ENCODE measurements at regions not wholly inside any gene's neighbourhood (a gene's known extent, or its start where the extent isn't known, plus 50 kb on each side); places are given as distances from the start of the nearest gene placed in this dataset.

DNA sequence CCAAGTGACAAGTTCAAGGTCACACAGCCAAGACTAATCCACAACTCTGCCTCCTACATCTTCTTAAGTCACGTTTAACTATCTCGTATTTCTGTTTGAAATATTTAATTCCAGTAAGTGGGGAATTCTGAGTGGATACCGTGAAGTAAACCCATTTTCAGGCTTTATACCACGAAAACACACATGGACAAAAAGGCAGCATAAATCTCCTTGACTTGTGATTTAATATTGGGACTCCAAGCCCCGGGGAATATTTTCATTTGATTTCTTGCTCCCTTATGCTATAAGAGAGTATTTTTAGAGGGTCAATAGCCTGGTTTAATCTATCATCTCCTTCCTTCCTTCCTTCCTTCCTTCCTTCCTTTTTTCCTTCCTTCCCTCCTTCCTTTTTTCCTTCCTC, 716.7 kb downstream of the VRK1 start:
- H3K9me3 ChIP-seq (ENCODE audit: control insufficient read depth in 2 of 2, insufficient read depth in 1 of 2, low read length in 1 of 2): peaks cover 0 to 3% of the 10 kb centered on the region in 2 donors
- no peak overlapping the region for H3K4me3 ChIP-seq (ENCODE audit: low read length in 2 of 2)
- 98% methylated on average over 5 of the region's 5 CpGs for whole genome bisulfite sequencing
- H3K36me3 ChIP-seq (ENCODE audit: control insufficient read depth in 2 of 2, insufficient read depth in 2 of 2, low read length in 1 of 2): no peaks in the 10 kb centered on the region
- no peak for DNase-seq (ENCODE audit: low read depth in 6 of 9, low spot score in 9 of 9)
- peaks cover 0 to 2% of the 10 kb centered on the region in 2 donors for H3K4me1 ChIP-seq (ENCODE audit: control insufficient read depth in 2 of 2, insufficient read depth in 2 of 2, low read length in 2 of 2)
- H3K27ac ChIP-seq (ENCODE audit: low read depth in 1 of 2, low read length in 1 of 2): no peak overlapping the region
- H3K27me3 ChIP-seq (ENCODE audit: control insufficient read depth in 2 of 2, insufficient read depth in 1 of 2, low read length in 1 of 2): no peaks in the 10 kb centered on the region

DNA sequence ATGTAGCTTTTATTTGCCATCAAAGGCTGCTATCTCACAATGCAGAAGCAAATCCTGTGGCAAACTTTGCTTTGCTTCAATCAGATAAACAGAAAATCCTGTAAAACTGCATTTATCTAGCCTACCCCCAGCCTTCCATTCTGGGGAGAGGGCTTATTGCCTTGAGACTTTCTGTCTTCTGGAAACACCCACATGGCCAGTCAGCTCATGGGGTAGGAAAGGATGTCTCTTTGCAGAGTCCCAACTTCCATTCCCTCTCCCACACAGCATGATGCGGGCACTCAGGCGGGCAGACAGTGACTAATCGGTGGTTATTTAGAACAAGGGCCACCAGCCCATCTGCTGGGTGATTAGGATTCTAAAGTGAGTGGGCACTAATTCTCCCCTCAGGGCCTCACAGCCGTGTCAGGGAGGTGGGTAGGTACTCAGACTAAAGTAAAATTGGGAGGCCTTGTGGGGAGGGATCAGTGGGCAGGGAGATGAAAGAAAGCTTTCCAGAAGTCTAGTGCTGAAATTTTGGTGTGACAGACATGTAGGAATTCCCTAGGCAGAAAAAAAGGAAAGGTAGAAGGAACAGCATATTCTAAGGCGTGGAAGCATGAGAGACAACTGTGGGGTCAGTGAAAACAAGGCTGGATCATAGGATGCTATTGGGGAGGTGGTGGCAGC, 720.5 kb downstream of the VRK1 start:
- H3K36me3 ChIP-seq (ENCODE audit: control insufficient read depth in 2 of 2, insufficient read depth in 2 of 2, low read length in 1 of 2): no peaks in the 10 kb centered on the region
- H3K4me1 ChIP-seq (ENCODE audit: control insufficient read depth in 2 of 2, insufficient read depth in 2 of 2, low read length in 2 of 2): peaks cover 0 to 2% of the 10 kb centered on the region in 2 donors
- WGBS: 95% methylated on average over 5 of the region's 5 CpGs
- H3K4me3 ChIP-seq (ENCODE audit: low read length in 2 of 2): no peak overlapping the region
- no peak for DNase-seq (ENCODE audit: low read depth in 6 of 9, low spot score in 9 of 9)
- no peak overlapping the region for H3K27ac ChIP-seq (ENCODE audit: low read depth in 1 of 2, low read length in 1 of 2)
- no peaks in the 10 kb centered on the region for H3K27me3 ChIP-seq (ENCODE audit: control insufficient read depth in 2 of 2, insufficient read depth in 1 of 2, low read length in 1 of 2)
- H3K9me3 ChIP-seq (ENCODE audit: control insufficient read depth in 2 of 2, insufficient read depth in 1 of 2, low read length in 1 of 2): peaks cover 0 to 6% of the 10 kb centered on the region in 2 donors

- no peak for DNase-seq (ENCODE audit: low read depth in 6 of 9, low spot score in 9 of 9)
- H3K36me3 ChIP-seq (ENCODE audit: control insufficient read depth in 2 of 2, insufficient read depth in 2 of 2, low read length in 1 of 2): no peaks in the 10 kb centered on the region
- H3K4me1 ChIP-seq (ENCODE audit: control insufficient read depth in 2 of 2, insufficient read depth in 2 of 2, low read length in 2 of 2): peaks cover 9 to 13% of the 10 kb centered on the region in 2 donors
- H3K9me3 ChIP-seq (ENCODE audit: control insufficient read depth in 2 of 2, insufficient read depth in 1 of 2, low read length in 1 of 2): peaks cover 0 to 3% of the 10 kb centered on the region in 2 donors
- no peak overlapping the region for H3K27ac ChIP-seq (ENCODE audit: low read depth in 1 of 2, low read length in 1 of 2)
- H3K4me3 ChIP-seq (ENCODE audit: low read length in 2 of 2): no peak overlapping the region
- H3K27me3 ChIP-seq (ENCODE audit: control insufficient read depth in 2 of 2, insufficient read depth in 1 of 2, low read length in 1 of 2): no peaks in the 10 kb centered on the region
- WGBS: 90% methylated on average over 3 of the region's 3 CpGs
Observed at GRCh38 chr14:97523936-97524335, 726.8 kb downstream of the VRK1 start.

GRCh38 chr14:97524589-97525319, 727.6 kb downstream of the VRK1 start:
- Histone ChIP-seq H3K36me3 (ENCODE audit: control insufficient read depth in 2 of 2, insufficient read depth in 2 of 2, low read length in 1 of 2) (no peaks in the 10 kb centered on the region), H3K4me1 (ENCODE audit: control insufficient read depth in 2 of 2, insufficient read depth in 2 of 2, low read length in 2 of 2) (peaks cover 9 to 13% of the 10 kb centered on the region in 2 donors), H3K27me3 (ENCODE audit: control insufficient read depth in 2 of 2, insufficient read depth in 1 of 2, low read length in 1 of 2) (no peaks in the 10 kb centered on the region), H3K9me3 (ENCODE audit: control insufficient read depth in 2 of 2, insufficient read depth in 1 of 2, low read length in 1 of 2) (peaks cover 0 to 3% of the 10 kb centered on the region in 2 donors), H3K4me3 (ENCODE audit: low read length in 2 of 2) (no peak overlapping the region), H3K27ac (ENCODE audit: low read depth in 1 of 2, low read length in 1 of 2) (no peak overlapping the region)
- no peak for DNase-seq (ENCODE audit: low read depth in 6 of 9, low spot score in 9 of 9)
- 44% methylated on average over 7 of the region's 7 CpGs for WGBS

DNA sequence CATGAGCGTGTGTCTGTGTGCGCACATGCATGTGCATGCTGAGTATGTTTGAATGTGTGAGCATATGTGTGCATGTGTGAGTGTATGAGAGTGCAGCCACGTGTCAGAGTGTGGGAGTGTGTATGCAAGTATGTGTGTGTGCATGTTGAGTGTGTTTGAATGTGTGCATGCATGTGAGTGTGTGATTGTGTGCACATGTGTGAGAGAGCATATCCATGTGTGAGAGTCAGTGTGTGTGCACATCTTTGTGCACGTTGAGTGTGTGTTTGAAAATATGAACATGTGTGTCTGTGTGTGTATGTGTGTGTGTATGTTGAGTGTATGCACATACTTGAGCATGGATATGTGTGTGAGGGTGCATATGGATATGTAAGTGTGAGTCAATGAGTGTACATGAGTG, 730.8 kb downstream of the VRK1 start:
- H3K27ac ChIP-seq (ENCODE audit: low read depth in 1 of 2, low read length in 1 of 2): no peak overlapping the region
- peaks cover 9 to 13% of the 10 kb centered on the region in 2 donors for H3K4me1 ChIP-seq (ENCODE audit: control insufficient read depth in 2 of 2, insufficient read depth in 2 of 2, low read length in 2 of 2)
- H3K9me3 ChIP-seq (ENCODE audit: control insufficient read depth in 2 of 2, insufficient read depth in 1 of 2, low read length in 1 of 2): no peaks in the 10 kb centered on the region
- no peak for DNase-seq (ENCODE audit: low read depth in 6 of 9, low spot score in 9 of 9)
- no peaks in the 10 kb centered on the region for H3K27me3 ChIP-seq (ENCODE audit: control insufficient read depth in 2 of 2, insufficient read depth in 1 of 2, low read length in 1 of 2)
- no peak overlapping the region for H3K4me3 ChIP-seq (ENCODE audit: low read length in 2 of 2)
- WGBS: 97% methylated on average over 4 of the region's 4 CpGs
- no peaks in the 10 kb centered on the region for H3K36me3 ChIP-seq (ENCODE audit: control insufficient read depth in 2 of 2, insufficient read depth in 2 of 2, low read length in 1 of 2)

- Histone ChIP-seq H3K27ac (ENCODE audit: low read depth in 1 of 2, low read length in 1 of 2) (no peak overlapping the region), H3K36me3 (ENCODE audit: control insufficient read depth in 2 of 2, insufficient read depth in 2 of 2, low read length in 1 of 2) (no peaks in the 10 kb centered on the region), H3K27me3 (ENCODE audit: control insufficient read depth in 2 of 2, insufficient read depth in 1 of 2, low read length in 1 of 2) (no peaks in the 10 kb centered on the region), H3K9me3 (ENCODE audit: control insufficient read depth in 2 of 2, insufficient read depth in 1 of 2, low read length in 1 of 2) (no peaks in the 10 kb centered on the region), H3K4me3 (ENCODE audit: low read length in 2 of 2) (no peak overlapping the region), H3K4me1 (ENCODE audit: control insufficient read depth in 2 of 2, insufficient read depth in 2 of 2, low read length in 2 of 2) (no peaks in the 10 kb centered on the region)
- WGBS: 97% methylated on average over 1 of the region's 1 CpG
- DNase-seq (ENCODE audit: low read depth in 6 of 9, low spot score in 9 of 9): no peak
Observed at GRCh38 chr14:97532052-97532451, 734.9 kb downstream of the VRK1 start.

DNA sequence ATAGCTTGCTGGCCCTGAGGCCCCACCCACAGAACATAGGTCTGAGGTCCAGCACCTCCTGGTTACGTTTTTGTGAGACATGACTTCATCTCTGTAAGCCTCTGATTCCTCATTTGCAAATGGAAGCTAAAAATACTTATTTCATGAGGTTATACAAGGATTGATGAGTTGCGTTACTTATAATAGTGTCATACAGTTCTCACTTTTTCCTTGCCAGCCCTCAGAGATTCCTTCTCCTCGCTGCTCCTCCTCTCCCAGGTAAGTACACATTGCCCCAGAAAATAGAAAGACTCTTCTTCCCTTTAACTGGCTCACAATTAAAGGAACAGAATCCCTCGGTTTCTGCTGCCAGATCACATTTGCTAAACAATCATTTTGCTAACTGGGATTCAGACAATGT, 739.2 kb downstream of the VRK1 start:
- Histone ChIP-seq H3K9me3 (ENCODE audit: control insufficient read depth in 2 of 2, insufficient read depth in 1 of 2, low read length in 1 of 2) (no peaks in the 10 kb centered on the region), H3K27ac (ENCODE audit: low read depth in 1 of 2, low read length in 1 of 2) (no peak overlapping the region), H3K4me3 (ENCODE audit: low read length in 2 of 2) (no peak overlapping the region), H3K27me3 (ENCODE audit: control insufficient read depth in 2 of 2, insufficient read depth in 1 of 2, low read length in 1 of 2) (no peaks in the 10 kb centered on the region), H3K36me3 (ENCODE audit: control insufficient read depth in 2 of 2, insufficient read depth in 2 of 2, low read length in 1 of 2) (no peaks in the 10 kb centered on the region), H3K4me1 (ENCODE audit: control insufficient read depth in 2 of 2, insufficient read depth in 2 of 2, low read length in 2 of 2) (no peaks in the 10 kb centered on the region)
- WGBS: 91% methylated on average over 4 of the region's 4 CpGs
- DNase-seq (ENCODE audit: low read depth in 6 of 9, low spot score in 9 of 9): no peak

- H3K4me3 ChIP-seq (ENCODE audit: low read length in 2 of 2): no peak overlapping the region
- H3K9me3 ChIP-seq (ENCODE audit: control insufficient read depth in 2 of 2, insufficient read depth in 1 of 2, low read length in 1 of 2): no peaks in the 10 kb centered on the region
- 85% methylated on average over 10 of the region's 10 CpGs for WGBS
- no peak overlapping the region for H3K27ac ChIP-seq (ENCODE audit: low read depth in 1 of 2, low read length in 1 of 2)
- DNase-seq (ENCODE audit: low read depth in 6 of 9, low spot score in 9 of 9): no peak
- H3K27me3 ChIP-seq (ENCODE audit: control insufficient read depth in 2 of 2, insufficient read depth in 1 of 2, low read length in 1 of 2): no peaks in the 10 kb centered on the region
- no peaks in the 10 kb centered on the region for H3K36me3 ChIP-seq (ENCODE audit: control insufficient read depth in 2 of 2, insufficient read depth in 2 of 2, low read length in 1 of 2)
- no peaks in the 10 kb centered on the region for H3K4me1 ChIP-seq (ENCODE audit: control insufficient read depth in 2 of 2, insufficient read depth in 2 of 2, low read length in 2 of 2)
Observed at GRCh38 chr14:97538749-97539410, 741.7 kb downstream of the VRK1 start.

GRCh38 chr14:97539411-97539795, 742.2 kb downstream of the VRK1 start:
- Histone ChIP-seq H3K27me3 (ENCODE audit: control insufficient read depth in 2 of 2, insufficient read depth in 1 of 2, low read length in 1 of 2) (no peaks in the 10 kb centered on the region), H3K9me3 (ENCODE audit: control insufficient read depth in 2 of 2, insufficient read depth in 1 of 2, low read length in 1 of 2) (no peaks in the 10 kb centered on the region), H3K4me3 (ENCODE audit: low read length in 2 of 2) (no peak overlapping the region), H3K4me1 (ENCODE audit: control insufficient read depth in 2 of 2, insufficient read depth in 2 of 2, low read length in 2 of 2) (peaks cover 0 to 2% of the 10 kb centered on the region in 2 donors), H3K36me3 (ENCODE audit: control insufficient read depth in 2 of 2, insufficient read depth in 2 of 2, low read length in 1 of 2) (no peaks in the 10 kb centered on the region), H3K27ac (ENCODE audit: low read depth in 1 of 2, low read length in 1 of 2) (no peak overlapping the region)
- WGBS: 88% methylated on average over 5 of the region's 5 CpGs
- DNase-seq (ENCODE audit: low read depth in 6 of 9, low spot score in 9 of 9): no peak
